ENCODE measurements at regions not wholly inside any gene's neighbourhood (a gene's known extent, or its start where the extent isn't known, plus 50 kb on each side); places are given as distances from the start of the nearest gene placed in this dataset.

DNA sequence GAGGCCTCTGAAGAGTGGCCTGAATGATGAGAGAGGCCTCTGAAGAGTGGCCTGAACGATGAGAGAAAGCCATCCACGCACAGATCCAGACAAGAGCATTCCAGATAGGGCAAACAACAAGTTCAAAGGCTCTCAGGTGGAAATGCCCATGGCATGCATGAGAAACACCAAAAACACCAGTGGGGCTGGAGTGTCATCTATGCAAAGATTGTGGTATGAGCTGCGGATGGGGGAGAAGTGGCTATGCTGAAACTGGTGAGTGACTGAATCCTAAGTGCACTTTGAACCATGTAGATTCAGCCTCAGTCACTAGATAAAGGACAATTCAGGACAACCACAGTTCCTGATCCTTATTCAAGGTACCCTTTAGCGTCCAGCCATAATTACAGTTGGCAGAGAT is 79.4 kb upstream of the GZMB start:
- Histone ChIP-seq H3K9me3 (replicated peaks in 1 of 3) (no peaks in the 10 kb centered on the region), H3K27me3 (peaks cover 6% of the 10 kb centered on the region), H3K4me3 (no peak overlapping the region), H3K27ac (peak overlapping the region in 1 of 5 donors; percentile 46), H3K4me1 (replicated peaks in 1 of 2) (no peaks in the 10 kb centered on the region), H3K36me3 (replicated peaks in 1 of 2) (no peaks in the 10 kb centered on the region)
- WGBS, 4 donors, result 69 to 82% (median 77%) methylated on average over 4 of the region's 4 CpGs
- intact Hi-C loops (cut with DNase I), result no loop called here
- TF ChIP-seq CTCF (IDR thresholded peaks at IDR 0.05) (no peak), POLR2A (IDR thresholded peaks at IDR 0.05) (no peak)
- DNase-seq, result no peak

DNA sequence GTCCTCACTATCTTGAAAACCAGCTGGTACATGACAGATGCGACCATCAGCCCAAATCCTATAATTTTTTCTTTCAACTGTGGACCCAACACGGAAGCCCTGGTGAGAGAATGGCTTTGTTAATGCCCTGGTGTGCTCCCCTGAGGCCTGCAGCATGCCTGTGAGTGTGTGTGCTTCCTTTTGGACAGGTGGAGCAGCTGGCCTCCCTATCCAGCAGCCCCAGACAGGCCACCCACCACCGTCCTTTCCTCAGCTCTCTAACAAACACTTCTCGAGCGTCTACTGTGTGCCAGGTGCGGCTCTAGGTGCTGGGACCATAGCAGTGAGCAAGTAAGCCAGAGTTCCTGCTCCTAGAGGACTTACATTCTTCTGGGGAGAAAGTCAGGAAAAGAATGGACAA is 78.9 kb upstream of the GZMB start:
- no peak for DNase-seq
- Histone ChIP-seq H3K27me3 (peaks cover 6% of the 10 kb centered on the region), H3K27ac (no peak overlapping the region), H3K36me3 (replicated peaks in 1 of 2) (no peaks in the 10 kb centered on the region), H3K4me1 (replicated peaks in 1 of 2) (no peaks in the 10 kb centered on the region), H3K4me3 (no peak overlapping the region), H3K9me3 (replicated peaks in 1 of 3) (no peaks in the 10 kb centered on the region)
- TF ChIP-seq CTCF (IDR thresholded peaks at IDR 0.05) (no peak), POLR2A (IDR thresholded peaks at IDR 0.05) (no peak)
- intact Hi-C loops (cut with DNase I), result no loop called here
- WGBS, 4 donors, result 80 to 90% (median 87%) methylated on average over 6 of the region's 6 CpGs

GRCh38 chr14:24712374-24712773 is 78.4 kb upstream of the GZMB start:
- Histone ChIP-seq H3K36me3 (replicated peaks in 1 of 2) (no peaks in the 10 kb centered on the region), H3K4me3 (no peak overlapping the region), H3K4me1 (replicated peaks in 1 of 2) (no peaks in the 10 kb centered on the region), H3K9me3 (replicated peaks in 1 of 3) (no peaks in the 10 kb centered on the region), H3K27ac (no peak overlapping the region), H3K27me3 (peaks cover 6% of the 10 kb centered on the region)
- no peak for DNase-seq
- intact Hi-C loops (cut with DNase I), result no loop called here
- 65 to 77% (median 73%) methylated on average over 1 of the region's 1 CpG for WGBS, 4 donors
- TF ChIP-seq CTCF (IDR thresholded peaks at IDR 0.05) (no peak), POLR2A (IDR thresholded peaks at IDR 0.05) (no peak)

GRCh38 chr14:24710403-24711112 is 76.6 kb upstream of the GZMB start:
- no peaks in the 10 kb centered on the region for H3K9me3 ChIP-seq (replicated peaks in 1 of 3)
- no peaks in the 10 kb centered on the region for H3K4me1 ChIP-seq (replicated peaks in 1 of 2)
- peaks cover 6% of the 10 kb centered on the region for H3K27me3 ChIP-seq
- no peak overlapping the region for H3K27ac ChIP-seq
- intact Hi-C loops (cut with DNase I), result no loop called here
- H3K4me3 ChIP-seq, result no peak overlapping the region
- peak; percentile 41 to 83 (median 63) for DNase-seq
- no peak for TF ChIP-seq POLR2A (IDR thresholded peaks at IDR 0.05)
- peak; percentile 49 to 82 (median 52) for TF ChIP-seq CTCF (IDR thresholded peaks at IDR 0.05)
- WGBS, 4 donors, result 39 to 49% (median 43%) methylated on average over 15 to 16 of the region's 16 CpGs
- H3K36me3 ChIP-seq (replicated peaks in 1 of 2), result no peaks in the 10 kb centered on the region
